Motor neuron (in vitro differentiated cells): ENCODE measurements at regions not wholly inside any gene's neighbourhood (a gene's known extent, or its start where the extent isn't known, plus 50 kb on each side); places are given as distances from the start of the nearest gene placed in this dataset.

Experiments
- ATAC-seq, 8 experiments: fragments of 200-7000 bp; cut with Tn5 transposase; replicated peaks in 6 of 8; 2 replicates each; pipeline ENCODE4 v1.8.0; 2021; ENCODE audit warnings: mild to moderate bottlenecking in 8 of 8, moderate library complexity in 8 of 8
- H3K27ac ChIP-seq, 2 donors: fragments of 250-450 bp; sonication (Bioruptor Pico); 2 replicates each; pipeline ENCODE4 v1.9.0; 2021; ENCODE audit warnings: antibody characterized with exemption in 2 of 2, mild to moderate bottlenecking in 2 of 2, moderate library complexity in 1 of 2
- H3K4me1 ChIP-seq, 2 donors: fragments of 250-450 bp; sonication (Bioruptor Pico); replicated peaks in 1 of 2; 2 replicates each; pipeline ENCODE4 v1.6.1; 2021; ENCODE audit warnings: antibody characterized with exemption in 2 of 2, mild to moderate bottlenecking in 2 of 2, moderate library complexity in 1 of 2
- H3K4me3 ChIP-seq, 5 donors: fragments of 250-450 bp; sonication (Bioruptor Pico); 2 replicates each; pipeline ENCODE4 v1.9.0; 2021; ENCODE audit warnings: antibody characterized with exemption in 5 of 5, mild to moderate bottlenecking in 5 of 5, moderate library complexity in 4 of 5
- WGBS, 10 experiments: fragments of 450-650 bp; shearing (Covaris generic); methylation state at CpG; one replicate each; pipeline ENCODE4 v1.0.0; 2022; 5-methylcytosine and 5-hydroxymethylcytosine counted together
- in situ Hi-C, 9 experiments: fragments of 400-800 bp; cut with MboI; loops; one replicate each; pipeline ENCODE4 v1.15.0; 2021; ENCODE audit warnings: low sequenced_read_pairs in 9 of 9, low pct_unique_long_range_greater_than_20kb in 2 of 9; ENCODE audit not compliant: unreplicated experiment in 9 of 9

DNA sequence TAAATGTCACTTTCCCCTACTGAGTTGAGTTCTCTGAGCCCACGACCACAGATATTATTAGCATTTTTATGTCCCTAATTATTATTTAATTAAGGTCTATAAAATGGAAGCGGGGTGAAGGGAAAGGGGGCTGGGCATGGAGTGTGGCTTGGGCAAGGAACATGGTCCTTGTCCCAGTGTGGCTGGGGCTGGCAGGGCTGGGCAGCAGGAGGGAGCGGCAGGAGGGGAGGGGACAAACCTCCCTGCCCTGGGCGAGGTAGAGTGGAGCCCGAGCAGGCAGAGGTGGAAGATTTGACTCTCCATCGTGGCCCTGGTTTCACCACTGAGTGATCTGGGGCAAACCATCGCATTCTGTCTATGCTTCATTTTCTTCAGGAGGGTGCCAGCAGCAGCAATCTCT lies 402.9 kb upstream of the C2CD4B start:
- H3K27ac ChIP-seq: no peak overlapping the region
- no peak overlapping the region for H3K4me3 ChIP-seq
- in situ Hi-C loops: no loop called here
- no peaks in the 10 kb centered on the region for H3K4me1 ChIP-seq
- ATAC-seq: no peak
- WGBS, 10 experiments: 80 to 100% (median 90%) methylated on average over 1 to 4 of the region's 7 CpGs; no CpG with 5 or more reads in 3 of the 10 experiments

DNA sequence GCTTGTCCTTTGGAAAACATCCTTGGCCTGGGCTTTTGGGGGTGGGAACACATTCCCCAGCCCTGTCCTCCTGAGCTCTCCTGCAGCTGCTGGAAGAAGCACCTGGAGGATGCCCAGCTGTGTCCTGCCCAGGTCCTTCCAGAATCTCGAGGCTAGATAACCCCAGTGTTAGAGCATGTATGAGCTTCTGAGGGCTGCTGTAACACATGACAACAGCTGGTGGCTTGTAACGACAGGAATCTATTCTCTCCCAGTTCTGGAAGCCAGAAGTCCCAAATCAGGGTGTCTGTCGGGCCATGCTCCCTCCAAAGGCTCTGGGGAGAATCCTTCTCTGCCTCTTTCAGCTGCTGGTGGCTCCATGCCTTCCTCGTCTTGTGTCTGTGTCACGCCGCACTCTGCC lies 403.6 kb upstream of the C2CD4B start:
- in situ Hi-C loops: no loop called here
- WGBS, 10 experiments: 74 to 100% (median 89%) methylated on average over 1 to 6 of the region's 6 CpGs; no CpG with 5 or more reads in 2 of the 10 experiments
- no peak overlapping the region for H3K27ac ChIP-seq
- ATAC-seq: no peak
- no peaks in the 10 kb centered on the region for H3K4me1 ChIP-seq
- no peak overlapping the region for H3K4me3 ChIP-seq

GRCh38 chr15:62569460-62570404 lies 404.6 kb upstream of the C2CD4B start:
- H3K4me3 ChIP-seq: no peak overlapping the region
- no peak overlapping the region for H3K27ac ChIP-seq
- in situ Hi-C loops: no loop called here
- no peaks in the 10 kb centered on the region for H3K4me1 ChIP-seq
- 13 to 100% (median 64%) methylated on average over 4 to 11 of the region's 14 CpGs; no CpG with 5 or more reads in 1 of the 10 experiments for WGBS, 10 experiments
- peak in 3 of 8 experiments; percentile 22 to 78 (median 74) for ATAC-seq

GRCh38 chr15:62570405-62570783 lies 405.3 kb upstream of the C2CD4B start:
- no peak overlapping the region for H3K4me3 ChIP-seq
- in situ Hi-C loops: no loop called here
- no peak overlapping the region for H3K27ac ChIP-seq
- ATAC-seq: no peak
- no peaks in the 10 kb centered on the region for H3K4me1 ChIP-seq
- 46 to 100% (median 100%) methylated on average over 1 to 4 of the region's 4 CpGs; no CpG with 5 or more reads in 3 of the 10 experiments for WGBS, 10 experiments

GRCh38 chr15:62571072-62571471 lies 406.0 kb upstream of the C2CD4B start:
- in situ Hi-C loops: no loop called here
- WGBS, 10 experiments: 79 to 100% (median 93%) methylated on average over 2 to 7 of the region's 7 CpGs; no CpG with 5 or more reads in 1 of the 10 experiments

DNA sequence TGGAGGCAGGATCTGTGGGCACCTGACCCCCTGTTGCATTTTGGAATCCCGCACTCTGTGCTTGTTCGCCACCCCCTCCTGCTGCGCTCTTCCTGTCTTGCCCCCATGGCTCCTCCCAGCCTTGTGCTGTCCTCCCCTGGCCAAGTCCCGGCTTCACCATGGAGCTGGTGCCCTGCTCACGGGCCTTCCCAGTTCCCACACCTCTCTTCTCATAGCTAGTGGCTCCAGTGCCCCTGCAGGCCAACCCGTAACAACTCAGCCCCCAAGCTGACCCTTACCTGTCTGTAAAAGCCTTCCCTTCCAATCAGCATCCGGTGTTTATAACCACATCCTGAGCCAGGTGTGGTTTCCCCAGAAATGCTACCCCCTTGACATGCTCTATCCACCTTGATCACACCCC lies 407.7 kb upstream of the C2CD4B start:
- no peak for ATAC-seq
- WGBS, 10 experiments: 60 to 100% (median 91%) methylated on average over 1 to 4 of the region's 7 CpGs; no CpG with 5 or more reads in 5 of the 10 experiments
- no peaks in the 10 kb centered on the region for H3K4me1 ChIP-seq
- H3K27ac ChIP-seq: no peak overlapping the region
- H3K4me3 ChIP-seq: no peak overlapping the region
- in situ Hi-C loops: no loop called here

More at GRCh38 chr15:62571072-62571471, 406.0 kb upstream of the C2CD4B start:
- no peaks in the 10 kb centered on the region for H3K4me1 ChIP-seq
- H3K4me3 ChIP-seq: no peak overlapping the region
- no peak overlapping the region for H3K27ac ChIP-seq
- no peak for ATAC-seq

GRCh38 chr15:62573876-62574275 lies 408.8 kb upstream of the C2CD4B start:
- H3K27ac ChIP-seq: no peak overlapping the region
- 77 to 100% (median 89%) methylated on average over 1 to 3 of the region's 3 CpGs; no CpG with 5 or more reads in 3 of the 10 experiments for WGBS, 10 experiments
- ATAC-seq: no peak
- H3K4me3 ChIP-seq: no peak overlapping the region
- H3K4me1 ChIP-seq: no peaks in the 10 kb centered on the region
- in situ Hi-C loops: no loop called here

- Histone ChIP-seq H3K4me1 (no peaks in the 10 kb centered on the region), H3K27ac (no peak overlapping the region), H3K4me3 (no peak overlapping the region)
- 70 to 100% (median 91%) methylated on average over 1 to 6 of the region's 6 CpGs; no CpG with 5 or more reads in 6 of the 10 experiments for WGBS, 10 experiments
- no peak for ATAC-seq
- in situ Hi-C loops: no loop called here
These were observed 413.5 kb upstream of the C2CD4B start for GRCh38 chr15:62578546-62578945.

DNA sequence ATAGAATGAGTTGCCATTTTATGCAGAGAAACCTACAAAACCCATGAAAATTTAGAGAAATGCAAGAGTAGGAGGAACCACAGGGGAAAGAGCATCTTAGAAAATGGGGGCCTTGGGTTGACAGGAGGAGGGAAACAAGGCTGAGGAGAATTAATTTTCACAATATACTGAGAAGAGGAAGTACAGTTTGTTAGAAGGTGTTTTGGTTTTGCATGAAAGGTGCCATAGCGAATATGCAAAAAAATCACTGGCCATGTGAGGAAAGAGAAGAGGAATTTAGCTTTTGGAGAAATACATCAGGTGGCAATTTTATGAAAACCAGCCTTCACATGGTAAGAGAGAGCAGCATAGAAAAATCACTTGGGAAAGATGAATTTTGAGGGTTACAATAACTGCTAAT lies 413.9 kb upstream of the C2CD4B start:
- in situ Hi-C loops: no loop called here
- Histone ChIP-seq H3K4me3 (no peak overlapping the region), H3K4me1 (no peaks in the 10 kb centered on the region), H3K27ac (no peak overlapping the region)
- 83 to 100% (median 100%) methylated on average over 1 of the region's 1 CpG; no CpG with 5 or more reads in 1 of the 10 experiments for WGBS, 10 experiments
- no peak for ATAC-seq

- Histone ChIP-seq H3K4me3 (no peak overlapping the region), H3K27ac (no peak overlapping the region), H3K4me1 (no peaks in the 10 kb centered on the region)
- in situ Hi-C loops: no loop called here
- WGBS, 10 experiments: 40 to 97% (median 73%) methylated on average over 1 to 5 of the region's 5 CpGs; no CpG with 5 or more reads in 4 of the 10 experiments
- no peak for ATAC-seq
These were observed 414.8 kb upstream of the C2CD4B start for GRCh38 chr15:62579842-62580241.

DNA sequence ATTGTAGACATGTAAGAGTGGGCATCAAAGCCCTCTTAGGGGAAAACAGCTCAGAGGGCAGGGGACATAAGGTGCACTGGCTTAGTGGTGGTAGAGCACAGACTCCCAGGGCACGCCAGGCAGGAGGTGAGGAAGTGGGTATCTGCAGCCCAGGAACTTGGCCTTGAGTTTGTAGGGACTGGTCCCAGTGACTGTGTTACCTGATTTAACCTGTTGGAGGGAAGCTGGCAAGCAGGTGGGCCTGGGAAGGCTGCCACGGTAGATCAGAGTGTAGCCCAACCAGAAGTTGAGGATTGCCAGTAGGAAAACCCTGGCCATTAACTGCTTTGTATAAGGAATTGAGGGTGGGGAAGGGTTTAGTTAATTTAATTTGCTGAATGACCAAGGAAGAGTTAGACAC lies 417.5 kb upstream of the C2CD4B start:
- ATAC-seq: no peak
- Histone ChIP-seq H3K4me1 (no peaks in the 10 kb centered on the region), H3K27ac (no peak overlapping the region), H3K4me3 (no peak overlapping the region)
- in situ Hi-C loops: no loop called here
- WGBS, 10 experiments: 29 to 100% (median 93%) methylated on average over 1 to 2 of the region's 2 CpGs; no CpG with 5 or more reads in 5 of the 10 experiments

- Histone ChIP-seq H3K4me3 (no peak overlapping the region), H3K4me1 (peaks cover 0 to 6% of the 10 kb centered on the region in 2 donors), H3K27ac (no peak overlapping the region)
- in situ Hi-C loops: no loop called here
- WGBS, 10 experiments: 58 to 100% (median 78%) methylated on average over 1 to 6 of the region's 7 CpGs; no CpG with 5 or more reads in 2 of the 10 experiments
- no peak for ATAC-seq
These were observed 419.5 kb upstream of the C2CD4B start for GRCh38 chr15:62584301-62585235.
